NCI-H526 (cell line): ENCODE measurements at regions not wholly inside any gene's neighbourhood (a gene's known extent, or its start where the extent isn't known, plus 50 kb on each side); places are given as distances from the start of the nearest gene placed in this dataset.
"Not testable (repeated sequence)": the region's sequence is repeated elsewhere in the genome, so short reads cannot be mapped to it uniquely, and the experiment has no call there.

ENCODE experiments used
- DNase-seq, 2 experiments: peaks; one replicate each; lab custom pipeline; 2025; lab: John Stamatoyannopoulos, UW

DNA sequence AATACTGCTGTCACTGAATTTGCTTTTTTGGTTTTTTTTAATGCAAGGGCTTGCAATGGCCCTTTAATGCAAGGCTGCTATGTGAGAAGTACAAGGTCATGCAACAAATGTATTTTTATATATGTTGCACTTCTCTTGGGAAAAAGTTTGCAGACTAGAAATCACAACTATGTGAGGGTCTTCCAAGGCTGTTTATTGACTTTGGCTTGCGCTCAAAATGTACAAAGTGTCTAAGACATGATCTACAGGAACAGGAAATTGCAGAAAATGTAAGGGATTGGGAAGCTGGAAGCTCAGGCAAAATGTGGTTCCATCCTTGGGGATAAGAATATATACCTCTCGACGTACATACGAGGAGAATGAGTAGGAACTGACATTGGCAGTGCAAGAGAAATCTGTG lies 92.2 kb upstream of the F13A1 start:
- no peak for DNase-seq

DNA sequence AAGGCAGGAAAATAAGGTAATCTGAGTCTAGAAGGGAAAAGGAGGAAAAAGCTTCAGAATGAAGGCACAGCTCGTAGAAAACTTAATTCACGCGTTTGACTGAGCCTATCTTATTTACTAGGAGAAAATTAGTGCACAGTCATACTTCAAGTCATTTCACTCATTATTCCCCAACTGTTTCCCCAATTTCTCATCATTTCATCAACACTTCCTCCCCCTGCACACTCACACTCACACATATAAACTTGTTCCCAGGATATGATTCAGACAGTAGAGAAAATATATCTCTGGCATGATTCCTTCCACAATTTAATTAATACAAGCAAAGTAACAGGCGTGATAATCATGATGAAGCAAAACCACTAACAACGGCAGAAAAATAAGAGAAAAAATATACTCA lies 94.5 kb upstream of the F13A1 start:
- no peak for DNase-seq

- DNase-seq, result no peak
These were observed 97.0 kb upstream of the F13A1 start for GRCh38 chr6:6417475-6417874.

DNA sequence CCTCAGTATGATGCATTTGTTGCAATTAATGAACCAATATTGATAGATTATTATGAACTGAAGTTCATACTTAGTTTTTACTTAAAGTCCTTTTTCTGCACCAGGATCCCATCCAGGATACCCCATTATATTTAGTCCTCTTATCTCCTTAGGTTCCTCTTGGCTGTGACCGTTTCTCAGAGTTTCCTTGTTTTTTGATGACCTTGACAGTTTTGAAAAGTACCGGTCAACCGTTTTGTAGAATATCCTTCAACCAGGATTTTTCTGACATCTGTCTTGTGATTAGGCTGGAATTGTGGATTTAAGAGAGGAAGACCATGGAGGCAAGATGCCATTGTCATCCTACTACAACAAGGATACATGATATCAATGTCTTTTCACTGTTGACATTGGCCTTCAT lies 98.0 kb upstream of the F13A1 start:
- DNase-seq, result no peak

GRCh38 chr6:6420107-6420506 lies 99.6 kb upstream of the F13A1 start:
- DNase-seq, result no peak

DNA sequence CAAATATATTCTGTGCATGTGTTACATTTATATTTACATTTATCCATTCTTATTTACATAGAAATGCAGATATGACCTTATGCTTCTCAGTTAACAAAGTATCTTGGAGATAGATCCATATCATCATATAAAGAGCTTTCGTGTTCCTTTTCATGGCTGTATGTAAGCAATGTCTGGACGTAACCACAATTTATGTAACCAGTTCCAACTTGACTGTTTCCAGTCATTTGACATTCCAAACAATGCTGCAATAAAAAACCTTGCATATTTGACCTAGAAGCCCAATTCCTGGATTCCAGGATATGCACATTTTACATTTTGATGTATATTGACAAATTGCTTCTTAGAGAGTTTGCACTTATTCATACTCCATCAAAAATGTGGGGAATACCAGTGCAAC lies 113.7 kb upstream of the F13A1 start:
- DNase-seq, result no peak

DNA sequence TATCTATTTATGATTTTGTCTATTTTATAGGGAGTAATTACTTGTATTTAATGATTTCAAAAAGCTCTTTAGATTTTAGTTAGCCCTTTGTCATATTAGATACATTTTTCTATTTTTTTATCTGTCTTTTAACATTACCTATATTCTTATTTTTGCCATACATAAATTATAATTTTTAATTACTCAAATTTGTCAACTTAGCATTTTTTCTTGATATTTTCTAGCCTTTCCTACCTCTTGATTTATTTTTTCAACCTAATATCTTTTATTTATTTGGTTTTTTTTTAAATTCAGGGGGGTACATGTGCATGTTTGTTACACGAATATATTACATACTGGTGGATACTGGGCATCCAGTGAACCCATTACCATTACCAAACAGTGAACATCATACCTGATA lies 114.3 kb upstream of the F13A1 start:
- DNase-seq, result no peak

DNA sequence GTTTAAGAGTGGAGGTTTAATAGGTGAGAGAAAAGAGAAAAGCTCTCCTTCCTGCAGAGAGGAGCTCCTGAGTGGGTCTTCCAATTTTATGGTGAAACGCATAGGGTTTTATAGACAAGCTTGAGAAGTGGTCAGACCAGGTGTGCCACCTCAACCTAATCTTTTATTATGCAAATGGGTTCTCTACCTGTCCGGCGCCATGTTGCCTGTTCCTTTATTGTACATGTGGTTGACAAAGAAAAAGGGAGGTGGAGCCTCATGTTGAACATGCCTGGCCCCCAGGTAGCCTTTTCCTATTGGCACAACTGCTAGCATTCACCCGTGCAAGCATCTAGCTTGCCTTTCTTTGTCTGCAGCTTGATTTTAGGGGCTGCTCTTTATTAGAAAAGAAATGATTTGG lies 115.9 kb upstream of the F13A1 start:
- no peak for DNase-seq

- DNase-seq, result no peak
These were observed 116.5 kb upstream of the F13A1 start for GRCh38 chr6:6436946-6437345.

GRCh38 chr6:6438286-6438685 lies 117.8 kb upstream of the F13A1 start:
- DNase-seq, result no peak

DNA sequence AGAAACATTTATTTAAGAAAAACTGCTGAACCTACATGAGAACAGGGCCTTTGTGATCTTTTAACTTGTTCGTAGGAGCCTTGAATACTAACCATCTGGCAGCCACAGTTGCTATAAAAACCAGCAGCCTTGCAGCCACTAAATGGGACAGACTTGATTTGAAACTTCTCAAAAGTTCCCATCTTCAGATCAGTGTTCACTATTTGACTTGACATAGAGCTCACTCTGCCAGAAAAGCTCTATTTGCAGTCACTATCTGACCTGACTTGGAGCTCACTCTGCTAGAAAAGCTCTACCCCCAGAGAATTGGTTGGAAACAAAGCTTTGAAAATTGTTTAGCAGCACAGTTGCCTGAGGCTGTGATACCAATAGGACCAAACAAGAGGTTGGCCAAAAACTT lies 119.3 kb upstream of the F13A1 start:
- DNase-seq, result no peak

GRCh38 chr6:6452002-6452401 lies 131.5 kb upstream of the F13A1 start:
- DNase-seq, result no peak

DNA sequence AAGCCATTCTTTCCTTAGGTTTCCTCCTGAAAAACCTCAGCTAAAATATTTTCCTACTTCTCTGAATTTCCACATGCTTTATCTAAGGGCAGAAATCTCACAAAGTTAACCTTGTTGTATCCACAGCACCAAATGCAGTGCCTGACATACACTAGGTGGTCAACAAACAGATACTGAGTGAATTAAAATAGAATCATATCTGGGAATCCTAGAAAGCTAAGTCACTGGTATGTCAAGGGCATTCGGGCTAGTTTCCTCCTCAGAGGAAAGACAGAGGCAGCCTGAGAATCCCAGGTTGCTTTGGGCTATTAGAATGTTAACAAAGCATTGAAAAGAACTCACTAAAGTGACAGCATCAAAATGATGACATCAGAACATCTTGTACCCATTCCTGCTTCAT lies 132.7 kb upstream of the F13A1 start:
- no peak for DNase-seq

DNA sequence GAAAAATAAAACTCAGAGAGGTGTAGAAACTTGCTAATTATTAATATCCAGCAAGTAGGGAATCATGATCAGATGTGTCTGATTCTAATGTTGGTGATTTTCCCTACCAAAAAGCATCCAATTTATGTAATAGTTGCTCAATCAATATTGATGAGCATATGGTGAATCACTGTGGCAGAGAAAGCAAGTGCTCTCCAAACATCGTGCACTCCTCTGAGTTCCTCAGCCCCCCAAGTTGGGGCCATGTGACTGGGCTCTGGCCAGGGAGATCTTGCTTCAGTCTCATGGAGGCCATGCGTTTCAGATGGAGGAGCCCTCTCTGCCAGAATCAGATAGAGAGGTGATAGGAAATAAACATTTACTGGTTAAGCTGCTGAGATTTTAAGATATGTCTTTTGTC lies 133.2 kb upstream of the LY86 start:
- DNase-seq, result no peak

GRCh38 chr6:6458172-6458571 lies 130.3 kb upstream of the LY86 start:
- no peak for DNase-seq

- DNase-seq, result not testable (repeated sequence)
These were observed 128.6 kb upstream of the LY86 start for GRCh38 chr6:6459963-6460362.

- DNase-seq, result no peak
These were observed 128.1 kb upstream of the LY86 start for GRCh38 chr6:6460416-6460815.

DNA sequence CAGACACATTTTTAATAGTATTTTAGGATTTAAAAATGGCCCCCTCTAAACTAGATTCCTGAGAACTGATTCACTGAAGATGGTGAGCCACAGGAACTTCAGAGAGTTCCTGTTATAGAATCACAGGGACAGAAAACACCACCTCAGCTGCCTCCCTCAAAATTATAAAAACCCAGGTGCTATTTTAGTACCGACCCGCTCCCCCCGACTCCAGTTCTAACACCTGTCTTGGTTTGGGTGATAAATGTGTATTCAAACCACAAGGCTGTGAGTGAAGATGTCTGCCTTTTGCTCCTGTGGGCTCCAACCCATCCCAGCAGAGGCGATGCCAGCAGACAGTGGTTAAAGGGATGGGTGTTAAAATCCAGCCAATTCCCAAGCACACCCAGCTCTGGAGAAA lies 127.4 kb upstream of the LY86 start:
- DNase-seq, result no peak

DNA sequence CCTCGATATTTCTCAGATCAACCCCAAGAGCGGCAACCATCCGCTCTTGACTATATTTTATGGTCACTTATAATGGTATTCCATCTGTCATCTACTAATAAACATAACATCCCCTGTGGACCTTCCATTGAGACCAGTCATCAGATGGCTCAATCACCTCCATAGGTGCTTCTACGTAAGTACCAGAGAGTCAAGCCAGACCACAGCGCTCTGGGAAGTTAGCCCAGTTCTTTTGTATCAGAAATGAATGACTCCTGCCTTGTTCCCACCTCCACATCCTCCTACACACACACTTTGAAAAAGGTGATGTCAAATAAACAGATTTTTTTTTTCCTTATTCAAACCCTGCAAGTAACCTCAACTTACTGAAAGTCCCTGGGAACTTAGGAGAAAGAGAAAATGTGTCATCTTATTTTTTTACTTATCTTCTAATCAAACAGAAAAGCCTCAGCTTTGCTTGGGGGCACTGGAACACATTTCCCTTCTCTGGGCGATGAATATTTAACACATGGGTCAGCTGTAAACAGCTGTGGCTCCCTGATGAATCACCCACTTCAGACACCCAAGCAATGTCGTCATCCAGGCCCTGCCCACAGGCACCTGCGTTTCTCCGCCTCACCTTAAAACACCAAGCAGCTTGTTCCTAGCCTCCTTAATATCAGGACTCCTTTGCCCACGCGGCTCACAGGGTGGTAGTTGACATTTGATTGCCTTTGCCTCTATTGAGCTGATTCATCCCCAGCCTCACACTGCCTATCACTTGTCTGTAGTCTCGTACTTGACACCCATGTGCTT lies 121.4 kb upstream of the LY86 start:
- no peak for DNase-seq

DNA sequence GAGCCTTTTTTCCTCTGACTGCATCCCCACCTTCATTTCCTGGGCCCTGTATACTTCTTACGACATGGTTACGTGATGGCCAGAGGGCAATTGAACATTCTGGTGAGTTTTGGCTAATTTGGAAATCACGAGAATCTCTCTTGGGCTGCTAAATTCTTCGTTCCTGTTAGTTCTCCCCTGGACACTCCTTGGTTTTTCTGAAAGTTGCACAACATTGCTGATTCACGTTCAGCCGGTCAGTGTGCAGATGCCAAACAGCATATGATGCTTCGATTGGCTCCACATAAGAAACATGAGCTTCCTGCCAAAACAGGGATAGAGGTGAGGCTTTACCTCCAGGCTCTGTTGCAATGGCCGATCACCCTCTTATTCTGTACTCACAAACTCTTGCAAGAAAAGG lies 119.4 kb upstream of the LY86 start:
- no peak for DNase-seq

DNA sequence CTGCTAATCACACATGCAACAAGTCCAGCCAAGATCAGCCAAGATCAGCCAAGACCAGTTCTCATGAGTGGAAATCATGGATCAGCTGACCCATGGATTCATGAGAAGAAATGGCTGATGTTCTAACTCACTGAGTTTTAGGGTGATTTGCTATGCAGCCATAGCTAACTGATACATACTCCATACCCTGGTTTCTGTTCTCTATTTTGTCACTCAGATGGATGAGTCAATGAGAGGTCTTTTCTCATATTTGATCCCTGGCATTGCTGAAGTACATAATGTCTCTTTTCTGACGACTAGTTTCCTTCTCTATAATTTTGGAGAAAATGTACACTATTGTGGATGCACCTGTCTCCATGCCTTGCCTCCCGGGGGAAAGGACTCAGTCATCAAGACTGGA lies 118.4 kb upstream of the LY86 start:
- DNase-seq, result no peak

DNA sequence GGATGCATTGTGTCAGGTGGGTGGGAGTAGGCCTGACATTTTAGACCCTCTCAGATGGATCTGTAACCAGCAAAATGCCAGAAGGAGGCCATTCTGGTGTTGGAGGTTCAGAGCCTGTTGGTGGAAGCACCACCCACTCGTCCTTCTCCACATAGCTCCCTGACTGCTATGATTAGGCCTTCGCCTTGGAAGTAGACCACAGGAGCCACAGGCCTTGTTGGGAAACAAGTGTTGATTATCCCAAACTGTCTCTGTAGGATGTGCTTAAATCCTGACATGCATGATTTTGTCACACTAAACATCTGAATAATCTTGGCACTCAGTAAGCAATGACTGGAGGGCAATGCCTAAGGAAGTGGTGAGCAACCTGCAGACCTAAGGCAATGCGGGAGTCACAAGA lies 117.2 kb upstream of the LY86 start:
- DNase-seq, result no peak

GRCh38 chr6:6474170-6474920 lies 114.2 kb upstream of the LY86 start:
- no peak for DNase-seq

DNA sequence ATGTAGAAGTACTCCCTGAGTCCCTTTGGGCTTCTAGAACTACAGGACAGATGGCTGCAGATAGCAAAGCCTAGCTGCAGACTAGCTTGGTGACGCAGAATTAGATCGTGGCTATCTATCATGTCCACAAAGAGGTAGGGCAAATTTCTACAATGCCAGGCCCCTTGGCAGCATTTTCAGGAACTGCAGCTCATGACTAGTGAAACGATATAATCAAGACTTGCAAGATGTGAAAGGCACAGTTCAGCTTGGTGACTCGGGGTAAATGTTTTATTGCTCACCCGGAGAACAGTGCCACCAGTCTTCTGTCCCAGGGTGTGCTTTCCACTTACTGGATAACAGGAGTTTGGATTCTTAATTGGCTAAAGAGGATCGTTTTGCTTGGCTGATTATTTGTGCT lies 108.7 kb upstream of the LY86 start:
- DNase-seq, result no peak
